Type B pancreatic cell (in vitro differentiated cells): ENCODE measurements at regions not wholly inside any gene's neighbourhood (a gene's known extent, or its start where the extent isn't known, plus 50 kb on each side); places are given as distances from the start of the nearest gene placed in this dataset.

ENCODE experiments used
- DNase-seq: peaks from one replicate; pipeline ENCODE4 v3.0.0; 2021; ENCODE audit warnings: mixed read lengths; ENCODE audit not compliant: unreplicated experiment; ENCODE audit errors: extremely low spot score
- H3K27ac Mint-ChIP-seq: 2 replicates; pipeline ENCODE4 v1.8.0; 2021; ENCODE audit warnings: mild to moderate bottlenecking, mixed read lengths
- H3K27me3 Mint-ChIP-seq: 2 replicates; pipeline ENCODE4 v1.8.0; 2021; ENCODE audit warnings: mixed read lengths
- H3K36me3 Mint-ChIP-seq: 2 replicates; pipeline ENCODE4 v1.8.0; 2021; ENCODE audit warnings: mixed read lengths
- H3K4me1 Mint-ChIP-seq: one replicate; pipeline ENCODE4 v1.8.0; 2021; ENCODE audit warnings: mixed read lengths; ENCODE audit not compliant: unreplicated experiment
- H3K4me3 Mint-ChIP-seq: 2 replicates; pipeline ENCODE4 v1.8.0; 2021; ENCODE audit warnings: mild to moderate bottlenecking, mixed read lengths
- H3K9me3 Mint-ChIP-seq: 2 replicates; pipeline ENCODE4 v1.8.0; 2021; ENCODE audit warnings: mixed read lengths
- CTCF ChIP-seq: fragments of 200-600 bp; sonication (generic); conservative IDR thresholded peaks from 2 replicates; pipeline ENCODE4 v1.5.0; 2021; ENCODE audit warnings: antibody characterized with exemption, mild to moderate bottlenecking

- H3K27ac Mint-ChIP-seq = peak overlapping the region; percentile 97
- no peaks in the 10 kb centered on the region for H3K27me3 Mint-ChIP-seq
- H3K36me3 Mint-ChIP-seq = no peaks in the 10 kb centered on the region
- H3K4me1 Mint-ChIP-seq = peaks cover 79% of the 10 kb centered on the region
- DNase-seq = no peak
- no peak for TF ChIP-seq CTCF
- H3K9me3 Mint-ChIP-seq = peaks cover 5% of the 10 kb centered on the region
- peak overlapping the region; percentile 57 for H3K4me3 Mint-ChIP-seq
Observed at GRCh38 chr2:20146401-20146800, 78.5 kb downstream of the SDC1 start.

GRCh38 chr2:20145497-20146193, 79.3 kb downstream of the SDC1 start:
- no peak for TF ChIP-seq CTCF
- DNase-seq = no peak
- peaks cover 75% of the 10 kb centered on the region for H3K4me1 Mint-ChIP-seq
- no peaks in the 10 kb centered on the region for H3K36me3 Mint-ChIP-seq
- no peaks in the 10 kb centered on the region for H3K27me3 Mint-ChIP-seq
- H3K4me3 Mint-ChIP-seq = peak overlapping the region; percentile 61
- peak overlapping the region; percentile 97 for H3K27ac Mint-ChIP-seq
- H3K9me3 Mint-ChIP-seq = peaks cover 5% of the 10 kb centered on the region

- Mint-ChIP-seq H3K9me3 (peaks cover 5% of the 10 kb centered on the region), H3K4me1 (peaks cover 75% of the 10 kb centered on the region), H3K27me3 (no peaks in the 10 kb centered on the region), H3K4me3 (peak overlapping the region; percentile 61), H3K27ac (peak overlapping the region; percentile 97), H3K36me3 (no peaks in the 10 kb centered on the region)
- no peak for TF ChIP-seq CTCF
- no peak for DNase-seq
Observed at GRCh38 chr2:20144861-20145260, 80.1 kb downstream of the SDC1 start.

GRCh38 chr2:20144196-20144595, 80.7 kb downstream of the SDC1 start:
- H3K36me3 Mint-ChIP-seq = no peaks in the 10 kb centered on the region
- H3K9me3 Mint-ChIP-seq = peaks cover 5% of the 10 kb centered on the region
- H3K4me1 Mint-ChIP-seq = peaks cover 74% of the 10 kb centered on the region
- TF ChIP-seq CTCF = no peak
- H3K4me3 Mint-ChIP-seq = no peak overlapping the region
- no peaks in the 10 kb centered on the region for H3K27me3 Mint-ChIP-seq
- H3K27ac Mint-ChIP-seq = peak overlapping the region; percentile 97
- no peak for DNase-seq

GRCh38 chr2:20143263-20143662, 81.7 kb downstream of the SDC1 start:
- H3K27me3 Mint-ChIP-seq = no peaks in the 10 kb centered on the region
- H3K9me3 Mint-ChIP-seq = peaks cover 5% of the 10 kb centered on the region

More at GRCh38 chr2:20143263-20143662, 81.7 kb downstream of the SDC1 start:
- H3K27ac Mint-ChIP-seq = peak overlapping the region; percentile 97
- H3K4me3 Mint-ChIP-seq = peak overlapping the region; percentile 69
- H3K36me3 Mint-ChIP-seq = no peaks in the 10 kb centered on the region
- peaks cover 74% of the 10 kb centered on the region for H3K4me1 Mint-ChIP-seq
- no peak for DNase-seq
- no peak for TF ChIP-seq CTCF
